ENCODE measurements at regions not wholly inside any gene's neighbourhood (a gene's known extent, or its start where the extent isn't known, plus 50 kb on each side); places are given as distances from the start of the nearest gene placed in this dataset.

DNA sequence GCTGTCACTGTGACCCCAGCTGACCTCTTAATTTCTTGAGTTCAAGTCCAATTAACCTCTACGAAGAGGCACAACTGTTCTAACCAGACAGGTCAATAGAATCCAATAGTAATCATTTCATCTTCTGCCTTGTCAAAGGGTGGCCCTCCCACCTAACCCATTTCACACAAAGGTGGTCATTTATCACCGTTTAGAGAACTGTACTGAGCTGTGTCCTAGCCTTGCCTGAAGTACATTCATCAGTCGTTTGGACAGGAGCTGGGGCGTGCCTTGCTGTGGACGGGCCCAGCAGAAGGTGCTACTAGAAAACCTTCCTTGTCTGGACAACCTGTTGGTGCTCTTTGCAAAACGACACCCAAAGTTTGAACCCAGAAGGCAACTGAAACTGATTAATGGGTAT, 605.4 kb downstream of the ISL1 start:
- H3K9me3 ChIP-seq, result no peaks in the 10 kb centered on the region
- H3K4me1 ChIP-seq, result no peaks in the 10 kb centered on the region
- DNase-seq (peak in 1 of 2 donors; percentile 1), ATAC-seq (ENCODE audit: low FRiP score in 2 of 2) (no peak)
- no peaks in the 10 kb centered on the region for H3K27me3 ChIP-seq
- 64 to 70% methylated on average over 6 of the region's 6 CpGs for WGBS, 2 donors
- H3K4me3 ChIP-seq, result no peak overlapping the region
- no peak overlapping the region for H3K27ac ChIP-seq
- H3K36me3 ChIP-seq, result no peaks in the 10 kb centered on the region
- no peak for TF ChIP-seq POLR2AphosphoS5 (IDR thresholded peaks at IDR 0.05)
- TF ChIP-seq, protein P1, sequence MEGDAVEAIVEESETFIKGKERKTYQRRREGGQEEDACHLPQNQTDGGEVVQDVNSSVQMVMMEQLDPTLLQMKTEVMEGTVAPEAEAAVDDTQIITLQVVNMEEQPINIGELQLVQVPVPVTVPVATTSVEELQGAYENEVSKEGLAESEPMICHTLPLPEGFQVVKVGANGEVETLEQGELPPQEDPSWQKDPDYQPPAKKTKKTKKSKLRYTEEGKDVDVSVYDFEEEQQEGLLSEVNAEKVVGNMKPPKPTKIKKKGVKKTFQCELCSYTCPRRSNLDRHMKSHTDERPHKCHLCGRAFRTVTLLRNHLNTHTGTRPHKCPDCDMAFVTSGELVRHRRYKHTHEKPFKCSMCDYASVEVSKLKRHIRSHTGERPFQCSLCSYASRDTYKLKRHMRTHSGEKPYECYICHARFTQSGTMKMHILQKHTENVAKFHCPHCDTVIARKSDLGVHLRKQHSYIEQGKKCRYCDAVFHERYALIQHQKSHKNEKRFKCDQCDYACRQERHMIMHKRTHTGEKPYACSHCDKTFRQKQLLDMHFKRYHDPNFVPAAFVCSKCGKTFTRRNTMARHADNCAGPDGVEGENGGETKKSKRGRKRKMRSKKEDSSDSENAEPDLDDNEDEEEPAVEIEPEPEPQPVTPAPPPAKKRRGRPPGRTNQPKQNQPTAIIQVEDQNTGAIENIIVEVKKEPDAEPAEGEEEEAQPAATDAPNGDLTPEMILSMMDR (IDR thresholded peaks at IDR 0.05), result no peak
- no peak for TF ChIP-seq EP300 (IDR thresholded peaks at IDR 0.05)
- no peak for TF ChIP-seq POLR2A (IDR thresholded peaks at IDR 0.05)

DNA sequence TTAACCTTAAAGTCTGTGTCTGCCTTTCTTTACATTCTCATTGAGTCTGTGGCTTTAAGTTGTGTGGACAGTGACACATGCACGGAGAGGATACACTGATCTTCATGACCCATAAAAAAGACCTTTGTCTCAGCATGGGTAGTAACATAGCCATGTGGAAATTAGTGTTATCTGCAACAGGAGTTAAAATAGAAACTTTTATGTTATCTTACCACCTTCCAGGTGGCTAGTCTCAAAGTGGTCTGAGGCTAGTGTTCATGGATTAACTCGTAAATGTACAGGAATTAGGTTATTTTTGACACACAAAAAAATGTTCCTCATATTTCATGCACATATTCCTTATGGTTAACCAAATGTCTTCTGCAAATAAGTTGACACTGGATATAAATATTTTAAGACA, 607.0 kb downstream of the ISL1 start:
- no peaks in the 10 kb centered on the region for H3K4me1 ChIP-seq
- TF ChIP-seq, protein P1 (IDR thresholded peaks at IDR 0.05), result no peak
- TF ChIP-seq POLR2AphosphoS5 (IDR thresholded peaks at IDR 0.05) (no peak), POLR2A (IDR thresholded peaks at IDR 0.05) (no peak), EP300 (IDR thresholded peaks at IDR 0.05) (no peak)
- ATAC-seq (ENCODE audit: low FRiP score in 2 of 2), result no peak
- H3K36me3 ChIP-seq, result no peaks in the 10 kb centered on the region
- 79 to 81% methylated on average over 2 of the region's 2 CpGs for WGBS, 2 donors
- H3K9me3 ChIP-seq, result no peaks in the 10 kb centered on the region
- no peak for DNase-seq
- H3K27ac ChIP-seq, result no peak overlapping the region
- no peak overlapping the region for H3K4me3 ChIP-seq
- H3K27me3 ChIP-seq, result no peaks in the 10 kb centered on the region

DNA sequence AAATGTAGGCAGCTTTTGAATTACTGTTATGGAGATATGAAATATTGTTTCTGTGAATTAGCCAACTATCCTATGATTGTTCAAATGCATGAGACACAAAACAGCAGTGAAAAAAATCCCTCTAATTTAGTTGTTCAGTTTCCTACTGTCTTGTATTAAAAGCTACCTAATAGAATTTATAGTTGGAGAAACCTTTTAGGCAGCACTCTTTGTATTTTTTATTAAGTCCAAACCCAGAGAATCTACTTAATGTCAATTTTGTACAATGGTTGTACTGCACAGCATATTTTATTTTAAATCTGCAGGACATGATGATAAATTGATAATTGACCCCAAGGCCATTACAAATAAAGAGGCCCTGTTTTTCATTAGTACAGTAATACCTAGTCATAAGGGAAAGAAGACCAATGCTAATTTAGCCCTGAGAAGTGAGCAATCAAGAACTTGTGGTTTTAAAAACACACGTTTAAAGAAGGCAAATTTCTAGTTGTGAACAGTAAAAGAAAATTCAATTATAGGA, 607.5 kb downstream of the ISL1 start:
- 54 to 59% methylated on average over 1 of the region's 1 CpG for WGBS, 2 donors
- Histone ChIP-seq H3K4me1 (no peaks in the 10 kb centered on the region), H3K27me3 (no peaks in the 10 kb centered on the region), H3K27ac (no peak overlapping the region), H3K9me3 (no peaks in the 10 kb centered on the region), H3K4me3 (no peak overlapping the region), H3K36me3 (no peaks in the 10 kb centered on the region)
- TF ChIP-seq, protein P1 (IDR thresholded peaks at IDR 0.05), result no peak
- TF ChIP-seq EP300 (IDR thresholded peaks at IDR 0.05), result no peak
- no peak for TF ChIP-seq POLR2A (IDR thresholded peaks at IDR 0.05)
- TF ChIP-seq POLR2AphosphoS5 (IDR thresholded peaks at IDR 0.05), result no peak
- ATAC-seq (ENCODE audit: low FRiP score in 2 of 2), result no peak
- no peak for DNase-seq

DNA sequence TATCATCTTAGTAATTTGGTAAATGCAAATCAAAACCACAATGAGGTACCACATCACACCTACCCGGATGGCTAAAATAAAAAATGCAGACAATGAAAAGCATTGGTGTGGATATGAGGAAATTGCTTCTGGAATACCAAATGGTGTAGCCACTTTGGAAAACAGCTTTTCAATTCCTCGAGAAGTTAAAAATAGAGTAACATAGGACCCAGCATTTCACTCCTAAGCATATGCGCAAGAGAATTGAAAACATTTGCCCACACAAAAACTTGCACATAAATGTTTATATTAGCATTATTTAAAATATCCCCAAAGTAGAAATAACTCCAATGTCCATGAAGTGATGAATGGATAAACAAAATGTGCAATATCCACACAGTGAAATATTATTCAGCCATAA, 608.7 kb downstream of the ISL1 start:
- Histone ChIP-seq H3K9me3 (no peaks in the 10 kb centered on the region), H3K36me3 (no peaks in the 10 kb centered on the region), H3K27me3 (no peaks in the 10 kb centered on the region), H3K4me3 (no peak overlapping the region), H3K27ac (no peak overlapping the region), H3K4me1 (no peaks in the 10 kb centered on the region)
- WGBS, 2 donors, result 79 to 88% methylated on average over 3 of the region's 3 CpGs
- TF ChIP-seq, protein P1 (IDR thresholded peaks at IDR 0.05), result no peak
- no peak for TF ChIP-seq POLR2AphosphoS5 (IDR thresholded peaks at IDR 0.05)
- no peak for TF ChIP-seq POLR2A (IDR thresholded peaks at IDR 0.05)
- no peak for TF ChIP-seq EP300 (IDR thresholded peaks at IDR 0.05)
- no peak for ATAC-seq (ENCODE audit: low FRiP score in 2 of 2)
- DNase-seq, result no peak

DNA sequence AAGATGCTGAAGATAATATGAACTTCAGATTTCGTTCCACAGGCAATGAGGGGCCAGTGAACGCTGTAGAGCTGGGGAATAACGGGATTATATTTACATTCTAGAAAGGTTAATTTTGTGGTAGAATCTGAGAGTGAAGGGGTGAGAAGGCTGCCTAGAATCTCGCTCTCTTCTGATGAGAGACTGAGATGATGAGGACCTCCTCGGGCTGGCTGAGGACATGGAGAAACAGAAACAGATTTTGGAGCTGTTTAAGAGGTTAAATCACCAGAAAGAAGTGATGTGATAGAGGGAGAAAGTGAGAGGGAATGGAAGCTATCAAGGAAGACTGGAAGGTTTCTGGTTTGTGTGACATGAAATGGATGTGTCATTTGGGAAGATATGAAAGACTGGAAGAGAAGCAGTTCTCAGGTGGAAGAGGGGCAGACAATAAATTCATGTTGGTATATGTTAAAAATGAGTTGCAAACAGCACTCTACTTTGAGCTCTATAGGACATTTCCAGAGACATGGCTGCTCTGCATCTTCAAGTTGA, 612.6 kb downstream of the ISL1 start:
- TF ChIP-seq POLR2A (IDR thresholded peaks at IDR 0.05), result no peak
- TF ChIP-seq POLR2AphosphoS5 (IDR thresholded peaks at IDR 0.05), result no peak
- TF ChIP-seq, protein P1 (IDR thresholded peaks at IDR 0.05), result no peak
- TF ChIP-seq EP300 (IDR thresholded peaks at IDR 0.05), result no peak
- Histone ChIP-seq H3K4me3 (no peak overlapping the region), H3K9me3 (no peaks in the 10 kb centered on the region), H3K36me3 (no peaks in the 10 kb centered on the region), H3K4me1 (no peaks in the 10 kb centered on the region), H3K27ac (no peak overlapping the region), H3K27me3 (no peaks in the 10 kb centered on the region)
- WGBS, 2 donors, result 86 to 92% methylated on average over 5 of the region's 5 CpGs
- ATAC-seq (ENCODE audit: low FRiP score in 2 of 2) (no peak), DNase-seq (no peak)
